HepG2 (cell line): ENCODE measurements at regions not wholly inside any gene's neighbourhood (a gene's known extent, or its start where the extent isn't known, plus 50 kb on each side); places are given as distances from the start of the nearest gene placed in this dataset.

Experiments used
- ARHGAP35 ChIP-seq: sonication (generic); formaldehyde crosslinking; IDR thresholded peaks from 2 replicates; pipeline ENCODE4 v1.9.0; 2022; ENCODE audit warnings: mild to moderate bottlenecking, inconsistent platforms, moderate library complexity, missing genetic modification reagents, borderline replicate concordance
- FOSL1 ChIP-seq: sonication (generic); formaldehyde crosslinking; IDR thresholded peaks from 2 replicates; pipeline ENCODE4 v1.9.0; 2021; ENCODE audit warnings: missing genetic modification reagents, borderline replicate concordance
- HNF4A ChIP-seq: sonication (generic); formaldehyde crosslinking; IDR thresholded peaks from 2 replicates; pipeline ENCODE4 v1.4.0; 2020; ENCODE audit warnings: missing genetic modification reagents
- JUN ChIP-seq: sonication (generic); formaldehyde crosslinking; IDR thresholded peaks from 2 replicates; pipeline ENCODE4 v1.4.0; 2020; ENCODE audit warnings: mild to moderate bottlenecking, missing genetic modification reagents
- NR2C2 ChIP-seq: sonication (generic); formaldehyde crosslinking; IDR thresholded peaks from 2 replicates; pipeline ENCODE4 v1.4.0; 2020; ENCODE audit warnings: missing genetic modification reagents, mild to moderate bottlenecking, moderate library complexity, borderline replicate concordance
- ZNF33B ChIP-seq: sonication (generic); formaldehyde crosslinking; IDR thresholded peaks from 2 replicates; pipeline ENCODE4 v1.5.1; 2020; ENCODE audit warnings: mild to moderate bottlenecking, missing genetic modification reagents
- ZNF75D ChIP-seq: sonication (generic); formaldehyde crosslinking; IDR thresholded peaks from 2 replicates; pipeline ENCODE4 v1.8.1; 2023; ENCODE audit warnings: missing genetic modification reagents, mild to moderate bottlenecking, borderline replicate concordance
- TF ChIP-seq, protein P1 (sequence below): sonication (generic); formaldehyde crosslinking; IDR thresholded peaks from 2 replicates; pipeline ENCODE4 v1.4.0; 2020; ENCODE audit warnings: missing genetic modification reagents
- TF ChIP-seq, protein P2 (sequence below): sonication (generic); formaldehyde crosslinking; IDR thresholded peaks from 2 replicates; pipeline ENCODE4 v1.5.0; 2020; ENCODE audit warnings: mild to moderate bottlenecking, missing genetic modification reagents, moderate library complexity
- TF ChIP-seq, protein P3 (sequence below): sonication (generic); formaldehyde crosslinking; conservative IDR thresholded peaks from 2 replicates; pipeline ENCODE4 v1.4.0; 2020; ENCODE audit warnings: missing genetic modification reagents
- TF ChIP-seq, protein P4 (sequence below): sonication (generic); formaldehyde crosslinking; IDR thresholded peaks from 2 replicates; pipeline ENCODE4 v1.8.1; 2022; ENCODE audit warnings: mild to moderate bottlenecking, missing genetic modification reagents

DNA sequence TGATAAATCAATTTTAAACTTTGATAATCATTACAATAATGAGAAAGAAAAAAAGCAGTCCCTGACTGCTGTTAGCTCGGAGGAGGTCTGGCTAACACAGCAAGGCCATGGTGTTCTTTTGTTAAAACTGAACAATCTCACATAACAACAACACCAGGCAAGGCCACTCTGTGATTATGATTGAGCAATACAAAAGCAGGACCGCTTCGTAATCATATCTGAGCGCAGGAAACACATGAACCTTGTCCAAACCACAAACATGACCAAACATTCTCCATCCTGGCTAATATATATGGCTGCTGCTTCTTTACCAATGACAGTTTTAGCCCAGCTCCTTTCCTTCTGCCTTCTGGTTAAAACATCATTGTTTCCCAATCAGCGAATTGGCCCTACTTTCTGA is 76.8 kb upstream of the DDX53 start:
- TF ChIP-seq ZNF33B: no peak
- TF ChIP-seq, protein P1, sequence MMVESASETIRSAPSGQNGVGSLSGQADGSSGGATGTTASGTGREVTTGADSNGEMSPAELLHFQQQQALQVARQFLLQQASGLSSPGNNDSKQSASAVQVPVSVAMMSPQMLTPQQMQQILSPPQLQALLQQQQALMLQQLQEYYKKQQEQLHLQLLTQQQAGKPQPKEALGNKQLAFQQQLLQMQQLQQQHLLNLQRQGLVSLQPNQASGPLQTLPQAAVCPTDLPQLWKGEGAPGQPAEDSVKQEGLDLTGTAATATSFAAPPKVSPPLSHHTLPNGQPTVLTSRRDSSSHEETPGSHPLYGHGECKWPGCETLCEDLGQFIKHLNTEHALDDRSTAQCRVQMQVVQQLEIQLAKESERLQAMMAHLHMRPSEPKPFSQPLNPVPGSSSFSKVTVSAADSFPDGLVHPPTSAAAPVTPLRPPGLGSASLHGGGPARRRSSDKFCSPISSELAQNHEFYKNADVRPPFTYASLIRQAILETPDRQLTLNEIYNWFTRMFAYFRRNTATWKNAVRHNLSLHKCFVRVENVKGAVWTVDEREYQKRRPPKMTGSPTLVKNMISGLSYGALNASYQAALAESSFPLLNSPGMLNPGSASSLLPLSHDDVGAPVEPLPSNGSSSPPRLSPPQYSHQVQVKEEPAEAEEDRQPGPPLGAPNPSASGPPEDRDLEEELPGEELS (CRISPR knock-in tag): no peak
- TF ChIP-seq HNF4A: no peak
- TF ChIP-seq, protein P2, sequence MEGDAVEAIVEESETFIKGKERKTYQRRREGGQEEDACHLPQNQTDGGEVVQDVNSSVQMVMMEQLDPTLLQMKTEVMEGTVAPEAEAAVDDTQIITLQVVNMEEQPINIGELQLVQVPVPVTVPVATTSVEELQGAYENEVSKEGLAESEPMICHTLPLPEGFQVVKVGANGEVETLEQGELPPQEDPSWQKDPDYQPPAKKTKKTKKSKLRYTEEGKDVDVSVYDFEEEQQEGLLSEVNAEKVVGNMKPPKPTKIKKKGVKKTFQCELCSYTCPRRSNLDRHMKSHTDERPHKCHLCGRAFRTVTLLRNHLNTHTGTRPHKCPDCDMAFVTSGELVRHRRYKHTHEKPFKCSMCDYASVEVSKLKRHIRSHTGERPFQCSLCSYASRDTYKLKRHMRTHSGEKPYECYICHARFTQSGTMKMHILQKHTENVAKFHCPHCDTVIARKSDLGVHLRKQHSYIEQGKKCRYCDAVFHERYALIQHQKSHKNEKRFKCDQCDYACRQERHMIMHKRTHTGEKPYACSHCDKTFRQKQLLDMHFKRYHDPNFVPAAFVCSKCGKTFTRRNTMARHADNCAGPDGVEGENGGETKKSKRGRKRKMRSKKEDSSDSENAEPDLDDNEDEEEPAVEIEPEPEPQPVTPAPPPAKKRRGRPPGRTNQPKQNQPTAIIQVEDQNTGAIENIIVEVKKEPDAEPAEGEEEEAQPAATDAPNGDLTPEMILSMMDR: no peak
- TF ChIP-seq ZNF75D (CRISPR knock-in tag): no peak
- TF ChIP-seq, protein P3, sequence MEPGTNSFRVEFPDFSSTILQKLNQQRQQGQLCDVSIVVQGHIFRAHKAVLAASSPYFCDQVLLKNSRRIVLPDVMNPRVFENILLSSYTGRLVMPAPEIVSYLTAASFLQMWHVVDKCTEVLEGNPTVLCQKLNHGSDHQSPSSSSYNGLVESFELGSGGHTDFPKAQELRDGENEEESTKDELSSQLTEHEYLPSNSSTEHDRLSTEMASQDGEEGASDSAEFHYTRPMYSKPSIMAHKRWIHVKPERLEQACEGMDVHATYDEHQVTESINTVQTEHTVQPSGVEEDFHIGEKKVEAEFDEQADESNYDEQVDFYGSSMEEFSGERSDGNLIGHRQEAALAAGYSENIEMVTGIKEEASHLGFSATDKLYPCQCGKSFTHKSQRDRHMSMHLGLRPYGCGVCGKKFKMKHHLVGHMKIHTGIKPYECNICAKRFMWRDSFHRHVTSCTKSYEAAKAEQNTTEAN: no peak
- TF ChIP-seq, protein P4, sequence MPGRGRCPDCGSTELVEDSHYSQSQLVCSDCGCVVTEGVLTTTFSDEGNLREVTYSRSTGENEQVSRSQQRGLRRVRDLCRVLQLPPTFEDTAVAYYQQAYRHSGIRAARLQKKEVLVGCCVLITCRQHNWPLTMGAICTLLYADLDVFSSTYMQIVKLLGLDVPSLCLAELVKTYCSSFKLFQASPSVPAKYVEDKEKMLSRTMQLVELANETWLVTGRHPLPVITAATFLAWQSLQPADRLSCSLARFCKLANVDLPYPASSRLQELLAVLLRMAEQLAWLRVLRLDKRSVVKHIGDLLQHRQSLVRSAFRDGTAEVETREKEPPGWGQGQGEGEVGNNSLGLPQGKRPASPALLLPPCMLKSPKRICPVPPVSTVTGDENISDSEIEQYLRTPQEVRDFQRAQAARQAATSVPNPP: no peak
- no peak for TF ChIP-seq ARHGAP35 (CRISPR knock-in tag)
- TF ChIP-seq NR2C2 (CRISPR knock-in tag): no peak
- no peak for TF ChIP-seq JUN (CRISPR knock-in tag)
- no peak for TF ChIP-seq FOSL1
